HEK293 (cell line): ENCODE measurements at regions not wholly inside any gene's neighbourhood (a gene's known extent, or its start where the extent isn't known, plus 50 kb on each side); places are given as distances from the start of the nearest gene placed in this dataset.
"Not testable (repeated sequence)": the region's sequence is repeated elsewhere in the genome, so short reads cannot be mapped to it uniquely, and the experiment has no call there.

Source experiments
- CTCF ChIA-PET: fragments of 350-600 bp; formaldehyde crosslinking; extraction: SDS; loops from one replicate; lab custom pipeline; 2021; ENCODE audit warnings: antibody characterized with exemption; lab: Yijun Ruan, JAX
- POLR2A ChIA-PET: fragments of 300-600 bp; formaldehyde crosslinking; extraction: SDS; loops from one replicate; lab custom pipeline; 2020; ENCODE audit warnings: antibody characterized with exemption, inconsistent platforms; lab: Yijun Ruan, JAX
- H3K27ac ChIP-seq: fragments of 200-500 bp; sonication (Bioruptor generic); 2 replicates; pipeline ENCODE4 v1.5.1; 2014; ENCODE audit warnings: low read depth, low read length, control low read depth, inconsistent platforms; ENCODE audit errors: extremely low read depth
- H3K36me3 ChIP-seq, 2 experiments: fragments of 200-500 bp in 1 of 2; sonication (Bioruptor generic) in 1 of 2; 1 replicate in 1 of 2; 2 replicates in 1 of 2; pipeline ENCODE4 v1.5.1; 2014 to 2017; ENCODE audit warnings: inconsistent platforms in 2 of 2, low read length in 2 of 2; ENCODE audit not compliant: control insufficient read depth in 2 of 2, insufficient read depth in 1 of 2
- H3K4me1 ChIP-seq: fragments of 200-500 bp; sonication (Bioruptor generic); 2 replicates; pipeline ENCODE4 v1.5.1; 2014; ENCODE audit warnings: mild to moderate bottlenecking, low read length, inconsistent platforms; ENCODE audit not compliant: control insufficient read depth, insufficient read depth
- H3K4me3 ChIP-seq: 2 replicates; pipeline ENCODE4 v1.5.1; 2011; ENCODE audit warnings: low read depth, mild to moderate bottlenecking, control low read depth, low read length, moderate library complexity
- H3K9me3 ChIP-seq: fragments of 200-500 bp; sonication (Bioruptor generic); 2 replicates; pipeline ENCODE4 v1.5.1; 2014; ENCODE audit warnings: low read depth, low read length, inconsistent platforms; ENCODE audit not compliant: control insufficient read depth, insufficient read depth
- HOXD13 ChIP-seq: sonication (generic); formaldehyde crosslinking; IDR thresholded peaks from 2 replicates; pipeline ENCODE4 v1.8.0; 2022; ENCODE audit warnings: missing genetic modification reagents, borderline replicate concordance
- WT1 ChIP-seq: fragments of 450-650 bp; formaldehyde crosslinking; IDR thresholded peaks from 2 replicates; pipeline ENCODE4 v1.5.1; 2016; ENCODE audit warnings: missing biosample characterization, missing genetic modification characterization
- ZBTB21 ChIP-seq: fragments of 450-650 bp; formaldehyde crosslinking; IDR thresholded peaks from 2 replicates; pipeline ENCODE4 v1.5.1; 2017; ENCODE audit warnings: missing biosample characterization, missing genetic modification characterization
- ZBTB6 ChIP-seq: fragments of 450-650 bp; formaldehyde crosslinking; IDR thresholded peaks from 2 replicates; pipeline ENCODE4 v1.5.1; 2017; ENCODE audit warnings: missing biosample characterization, missing genetic modification characterization
- ZNF223 ChIP-seq: fragments of 450-650 bp; formaldehyde crosslinking; IDR thresholded peaks from 2 replicates; pipeline ENCODE4 v1.5.1; 2016; ENCODE audit warnings: missing biosample characterization, missing genetic modification characterization
- ZNF311 ChIP-seq: fragments of 450-650 bp; formaldehyde crosslinking; IDR thresholded peaks from 2 replicates; pipeline ENCODE4 v1.5.1; 2017; ENCODE audit warnings: missing biosample characterization, missing genetic modification characterization, borderline replicate concordance
- ZNF350 ChIP-seq: fragments of 450-650 bp; formaldehyde crosslinking; IDR thresholded peaks from 2 replicates; pipeline ENCODE4 v1.5.0; 2017; ENCODE audit warnings: missing biosample characterization, mild to moderate bottlenecking, missing genetic modification characterization
- ZNF423 ChIP-seq: fragments of 450-650 bp; formaldehyde crosslinking; IDR thresholded peaks from 2 replicates; pipeline ENCODE4 v1.5.1; 2016; ENCODE audit warnings: missing biosample characterization, missing genetic modification characterization
- ZNF48 ChIP-seq: fragments of 450-650 bp; formaldehyde crosslinking; IDR thresholded peaks from 2 replicates; pipeline ENCODE4 v1.5.1; 2016; ENCODE audit warnings: missing biosample characterization, missing genetic modification characterization
- ZNF518A ChIP-seq: fragments of 450-650 bp; formaldehyde crosslinking; conservative IDR thresholded peaks from 2 replicates; pipeline ENCODE4 v1.5.1; 2016; ENCODE audit warnings: low read depth, missing biosample characterization, missing genetic modification characterization
- ZNF530 ChIP-seq: fragments of 450-650 bp; formaldehyde crosslinking; IDR thresholded peaks from 2 replicates; pipeline ENCODE4 v1.5.1; 2016; ENCODE audit warnings: low read depth, missing biosample characterization, missing genetic modification characterization
- ZNF571 ChIP-seq: fragments of 450-650 bp; formaldehyde crosslinking; IDR thresholded peaks from 2 replicates; pipeline ENCODE4 v1.5.0; 2017; ENCODE audit warnings: missing biosample characterization, missing genetic modification characterization
- ZNF624 ChIP-seq: fragments of 450-650 bp; formaldehyde crosslinking; IDR thresholded peaks from 2 replicates; pipeline ENCODE4 v1.5.1; 2017; ENCODE audit warnings: missing biosample characterization, missing genetic modification characterization
- ZNF658 ChIP-seq: fragments of 450-650 bp; formaldehyde crosslinking; IDR thresholded peaks from 2 replicates; pipeline ENCODE4; 2016; ENCODE audit warnings: missing biosample characterization, missing genetic modification characterization
- ZNF768 ChIP-seq: fragments of 450-650 bp; formaldehyde crosslinking; IDR thresholded peaks from 2 replicates; pipeline ENCODE4 v1.5.1; 2018; ENCODE audit warnings: missing biosample characterization, mild to moderate bottlenecking, missing genetic modification characterization
- ZNF776 ChIP-seq: fragments of 450-650 bp; formaldehyde crosslinking; IDR thresholded peaks from 2 replicates; pipeline ENCODE4 v1.5.0; 2017; ENCODE audit warnings: missing biosample characterization, missing genetic modification characterization, borderline replicate concordance

- ChIA-PET POLR2A (no interaction called here), CTCF (interaction anchor here (0.6 to 1.3 kb wide), 4 partner anchors 32 to 1246 kb away, joined by 3 read pairs; no protein-coding TSS in a partner anchor)
- Histone ChIP-seq H3K9me3 (no peaks in the 10 kb centered on the region), H3K4me3 (no peak overlapping the region), H3K36me3 (no peaks in the 10 kb centered on the region), H3K27ac (no peak overlapping the region), H3K4me1 (no peaks in the 10 kb centered on the region)
- TF ChIP-seq ZNF48 (tag by site-specific recombination): no peak
- 0 out of 2 replicates have a peak, but pooled peaks have one; percentile 24 for TF ChIP-seq ZNF423 (tag by site-specific recombination)
Observed at GRCh38 chr4:151489462-151490203, 80.7 kb downstream of the FHIP1A start.

GRCh38 chr4:151495612-151496011 lies 86.6 kb downstream of the FHIP1A start:
- H3K27ac ChIP-seq, H3K4me1 ChIP-seq, H3K36me3 ChIP-seq, POLR2A ChIA-PET, H3K9me3 ChIP-seq, CTCF ChIA-PET, H3K4me3 ChIP-seq: not testable (repeated sequence)

GRCh38 chr4:151511548-151511947 lies 102.6 kb downstream of the FHIP1A start:
- H3K4me3 ChIP-seq, POLR2A ChIA-PET, H3K27ac ChIP-seq, H3K36me3 ChIP-seq, H3K4me1 ChIP-seq, H3K9me3 ChIP-seq: not testable (repeated sequence)
- CTCF ChIA-PET: interaction anchor here (0.7 kb wide), 1 partner anchor 20 kb away, joined by 3 read pairs; no protein-coding TSS in a partner anchor

GRCh38 chr4:151517896-151518295 lies 108.9 kb downstream of the FHIP1A start:
- Histone ChIP-seq H3K9me3 (no peaks in the 10 kb centered on the region), H3K4me3 (no peak overlapping the region), H3K27ac (no peak overlapping the region), H3K4me1 (no peaks in the 10 kb centered on the region), H3K36me3 (no peaks in the 10 kb centered on the region)
- CTCF ChIA-PET: no interaction called here
- TF ChIP-seq ZNF624 (tag by site-specific recombination) (no peak), HOXD13 (CRISPR knock-in tag) (no peak), ZBTB21 (tag by site-specific recombination) (no peak), WT1 (tag by site-specific recombination) (no peak)
- POLR2A ChIA-PET: no interaction called here

GRCh38 chr4:151518359-151518758 lies 109.4 kb downstream of the FHIP1A start:
- H3K36me3 ChIP-seq: no peaks in the 10 kb centered on the region
- no peaks in the 10 kb centered on the region for H3K4me1 ChIP-seq
- ChIA-PET CTCF (no interaction called here), POLR2A (no interaction called here)
- H3K9me3 ChIP-seq: no peaks in the 10 kb centered on the region
- no peak overlapping the region for H3K27ac ChIP-seq
- H3K4me3 ChIP-seq: no peak overlapping the region
- TF ChIP-seq ZBTB6 (tag by site-specific recombination): no peak
- TF ChIP-seq ZNF530 (tag by site-specific recombination): no peak
- no peak for TF ChIP-seq ZNF768
- no peak for TF ChIP-seq ZNF658 (tag by site-specific recombination)
- no peak for TF ChIP-seq HOXD13 (CRISPR knock-in tag)
- no peak for TF ChIP-seq ZNF311 (tag by site-specific recombination)
- TF ChIP-seq ZNF350 (tag by site-specific recombination): no peak
- no peak for TF ChIP-seq ZNF223 (tag by site-specific recombination)
- no peak for TF ChIP-seq ZNF776 (tag by site-specific recombination)
- no peak for TF ChIP-seq ZNF518A (tag by site-specific recombination)
- no peak for TF ChIP-seq ZNF571
